ENCODE measurements at regions not wholly inside any gene's neighbourhood (a gene's known extent, or its start where the extent isn't known, plus 50 kb on each side); places are given as distances from the start of the nearest gene placed in this dataset.

- H2AFZ ChIP-seq (ENCODE audit: low read length): no peak overlapping the region
- no peaks in the 10 kb centered on the region for H3K9me2 ChIP-seq (ENCODE audit: low read depth, low read length)
- no peak overlapping the region for H3K27ac ChIP-seq (ENCODE audit: low read depth, low read length, poor library complexity, severe bottlenecking)
Observed at GRCh38 chr20:51914758-51915157, 112.4 kb upstream of the SALL4 start.

GRCh38 chr20:51910321-51911050 is 108.2 kb upstream of the SALL4 start:
- H2AFZ ChIP-seq (ENCODE audit: low read length): no peak overlapping the region
- H3K27ac ChIP-seq (ENCODE audit: low read depth, low read length, poor library complexity, severe bottlenecking): no peak overlapping the region
- H3K4me1 ChIP-seq (ENCODE audit: insufficient read depth, low read length, severe bottlenecking): no peaks in the 10 kb centered on the region
- no peaks in the 10 kb centered on the region for H3K9me2 ChIP-seq (ENCODE audit: low read depth, low read length)
- no peaks in the 10 kb centered on the region for H3K36me3 ChIP-seq (ENCODE audit: insufficient read depth, low read length)
- H3K9ac ChIP-seq (ENCODE audit: low read length): no peak overlapping the region
- H3K27me3 ChIP-seq (ENCODE audit: insufficient read depth, low read length): no peaks in the 10 kb centered on the region
- TF ChIP-seq EZH2 (IDR thresholded peaks at IDR 0.05; ENCODE audit: borderline replicate concordance, low read length): no peak
- no peak for TF ChIP-seq CTCF (IDR thresholded peaks at IDR 0.05; ENCODE audit: low read length)
- H3K79me2 ChIP-seq (ENCODE audit: insufficient read depth, low read length): no peaks in the 10 kb centered on the region
- H3K4me3 ChIP-seq (ENCODE audit: low read depth, low read length, poor library complexity, severe bottlenecking): no peak overlapping the region
- no peak overlapping the region for H3K4me2 ChIP-seq (ENCODE audit: low read length)
- H3F3A ChIP-seq (ENCODE audit: insufficient read depth, low read length): no peaks in the 10 kb centered on the region
- no peaks in the 10 kb centered on the region for H4K20me1 ChIP-seq (ENCODE audit: insufficient read depth, low read length)
- H3K9me3 ChIP-seq (ENCODE audit: low read length): no peaks in the 10 kb centered on the region

More at GRCh38 chr20:51914758-51915157, 112.4 kb upstream of the SALL4 start:
- Histone ChIP-seq H3K79me2 (ENCODE audit: insufficient read depth, low read length) (no peaks in the 10 kb centered on the region), H3K27me3 (ENCODE audit: insufficient read depth, low read length) (no peaks in the 10 kb centered on the region), H3K4me3 (ENCODE audit: low read depth, low read length, poor library complexity, severe bottlenecking) (no peak overlapping the region), H3K9me3 (ENCODE audit: low read length) (no peaks in the 10 kb centered on the region), H3K36me3 (ENCODE audit: insufficient read depth, low read length) (no peaks in the 10 kb centered on the region), H4K20me1 (ENCODE audit: insufficient read depth, low read length) (no peaks in the 10 kb centered on the region), H3F3A (ENCODE audit: insufficient read depth, low read length) (no peaks in the 10 kb centered on the region), H3K4me1 (ENCODE audit: insufficient read depth, low read length, severe bottlenecking) (no peaks in the 10 kb centered on the region), H3K9ac (ENCODE audit: low read length) (no peak overlapping the region), H3K4me2 (ENCODE audit: low read length) (no peak overlapping the region)
- no peak for TF ChIP-seq CTCF (IDR thresholded peaks at IDR 0.05; ENCODE audit: low read length)
- TF ChIP-seq EZH2 (IDR thresholded peaks at IDR 0.05; ENCODE audit: borderline replicate concordance, low read length): no peak

- H3K4me3 ChIP-seq (ENCODE audit: low read depth, low read length, poor library complexity, severe bottlenecking): no peak overlapping the region
- no peaks in the 10 kb centered on the region for H3K9me2 ChIP-seq (ENCODE audit: low read depth, low read length)
- no peaks in the 10 kb centered on the region for H4K20me1 ChIP-seq (ENCODE audit: insufficient read depth, low read length)
- H3K4me2 ChIP-seq (ENCODE audit: low read length): no peak overlapping the region
- no peaks in the 10 kb centered on the region; the same call in 1 of the 2 replicates for H3K27me3 ChIP-seq (ENCODE audit: insufficient read depth, low read length)
- H3K36me3 ChIP-seq (ENCODE audit: insufficient read depth, low read length): no peaks in the 10 kb centered on the region
- H3K9ac ChIP-seq (ENCODE audit: low read length): no peak overlapping the region
- no peak overlapping the region for H3K27ac ChIP-seq (ENCODE audit: low read depth, low read length, poor library complexity, severe bottlenecking)
- H3K9me3 ChIP-seq (ENCODE audit: low read length): no peaks in the 10 kb centered on the region
- H2AFZ ChIP-seq (ENCODE audit: low read length): no peak overlapping the region
- H3F3A ChIP-seq (ENCODE audit: insufficient read depth, low read length): no peaks in the 10 kb centered on the region
- TF ChIP-seq EZH2 (IDR thresholded peaks at IDR 0.05; ENCODE audit: borderline replicate concordance, low read length) (no peak), CTCF (IDR thresholded peaks at IDR 0.05; ENCODE audit: low read length) (no peak)
- no peaks in the 10 kb centered on the region for H3K79me2 ChIP-seq (ENCODE audit: insufficient read depth, low read length)
- H3K4me1 ChIP-seq (ENCODE audit: insufficient read depth, low read length, severe bottlenecking): no peaks in the 10 kb centered on the region
Observed at GRCh38 chr20:51906679-51907078, 104.4 kb upstream of the SALL4 start.

All from OCI-LY1 (cell line).